DMS 273 (cell line): ENCODE measurements at regions not wholly inside any gene's neighbourhood (a gene's known extent, or its start where the extent isn't known, plus 50 kb on each side); places are given as distances from the start of the nearest gene placed in this dataset.
"Not testable (repeated sequence)": the region's sequence is repeated elsewhere in the genome, so short reads cannot be mapped to it uniquely, and the experiment has no call there.

ENCODE experiments used
- DNase-seq: peaks from one replicate; lab custom pipeline; 2025; ENCODE audit not compliant: unreplicated experiment; lab: John Stamatoyannopoulos, UW

DNA sequence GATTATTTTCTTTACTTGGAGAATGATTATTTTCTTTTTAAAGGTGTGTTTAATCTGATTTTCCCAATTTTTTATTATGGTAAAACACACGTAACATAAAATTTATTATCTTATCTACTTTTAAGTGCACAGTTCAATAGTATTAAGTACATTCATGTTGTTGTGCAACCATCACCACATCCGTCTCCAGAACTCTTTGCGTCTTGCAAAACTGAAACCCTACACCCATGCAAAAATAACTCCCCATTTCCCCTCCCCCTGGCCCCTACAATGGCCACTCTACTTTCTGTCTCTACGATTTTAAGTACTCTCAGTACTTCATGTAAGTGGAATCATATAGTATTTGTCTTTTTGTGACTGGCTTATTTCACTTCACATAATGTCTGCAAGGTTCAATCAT, 230.7 kb downstream of the SATB1 start:
- no peak for DNase-seq

DNA sequence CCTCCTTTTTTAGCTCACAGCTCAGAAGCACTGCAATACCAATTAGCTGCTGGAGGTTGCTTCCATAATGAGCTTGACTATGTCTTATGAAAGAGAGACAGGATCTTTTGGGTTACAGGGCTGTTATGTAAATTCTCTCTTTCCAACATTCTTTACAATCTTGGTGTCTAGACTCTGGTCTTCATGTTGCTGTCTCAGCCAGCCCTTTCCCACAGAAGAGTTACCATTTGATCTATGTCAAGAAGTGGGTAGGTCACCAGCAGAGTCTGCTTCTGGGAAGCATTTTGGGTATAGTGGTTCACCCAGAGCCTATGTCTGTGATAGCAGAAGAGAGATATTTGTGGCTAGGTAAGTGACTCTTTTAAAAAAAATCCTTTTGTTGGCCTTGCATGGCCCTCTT, 234.5 kb downstream of the SATB1 start:
- no peak for DNase-seq

DNA sequence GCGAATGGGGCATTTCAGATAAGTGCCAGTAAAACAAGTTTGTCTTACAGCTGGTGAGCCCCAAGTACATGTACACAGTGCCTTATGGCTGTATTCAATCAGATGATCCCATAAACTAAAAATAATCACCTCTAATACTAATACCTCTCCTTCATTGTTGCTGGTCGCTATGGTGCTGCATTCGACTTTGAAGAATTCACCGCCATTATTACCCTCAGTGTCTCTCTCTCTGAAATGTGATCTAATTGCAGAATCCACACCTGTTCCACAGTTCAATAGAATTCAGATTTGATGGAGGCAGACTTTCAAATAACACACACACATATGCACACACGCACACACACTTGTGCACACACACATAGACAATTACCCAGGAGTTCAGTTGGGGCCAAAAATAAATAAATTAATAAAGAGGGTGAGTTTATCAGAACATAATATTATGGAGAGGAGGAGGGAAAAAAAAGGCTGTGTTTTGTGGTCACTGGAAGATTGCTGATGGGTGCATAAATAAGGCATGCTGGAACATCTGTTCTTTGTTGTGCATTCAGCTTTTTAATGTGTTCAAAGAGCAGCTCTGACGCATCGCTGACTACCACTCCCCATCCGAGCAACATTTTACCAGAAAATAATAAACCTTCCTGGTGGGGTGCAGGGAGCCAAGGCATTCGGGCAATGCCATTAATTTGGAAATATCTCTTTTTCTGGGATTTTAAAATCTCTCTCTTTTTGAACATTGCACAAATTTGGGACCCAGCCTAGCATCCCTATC, 235.7 kb downstream of the SATB1 start:
- peak; percentile 24 for DNase-seq

DNA sequence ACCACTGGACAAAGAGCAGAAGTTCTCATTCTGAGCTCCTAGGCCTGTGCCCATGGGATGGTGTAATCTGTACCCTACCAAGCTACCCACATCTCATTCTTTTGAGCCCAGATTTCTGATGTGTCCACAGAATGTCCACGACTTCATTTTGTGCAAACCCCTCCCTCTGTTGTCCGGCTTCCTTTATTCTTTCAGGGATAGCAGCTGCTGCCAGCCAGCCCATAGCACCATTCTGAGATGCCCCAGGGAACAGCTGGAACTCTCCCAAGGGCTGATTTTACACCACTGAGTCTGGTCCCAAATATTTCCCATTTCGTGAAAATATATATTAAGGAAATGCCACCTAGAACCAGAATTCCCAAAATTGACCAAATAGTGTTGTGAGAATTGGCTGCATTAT, 236.6 kb downstream of the SATB1 start:
- no peak for DNase-seq

DNA sequence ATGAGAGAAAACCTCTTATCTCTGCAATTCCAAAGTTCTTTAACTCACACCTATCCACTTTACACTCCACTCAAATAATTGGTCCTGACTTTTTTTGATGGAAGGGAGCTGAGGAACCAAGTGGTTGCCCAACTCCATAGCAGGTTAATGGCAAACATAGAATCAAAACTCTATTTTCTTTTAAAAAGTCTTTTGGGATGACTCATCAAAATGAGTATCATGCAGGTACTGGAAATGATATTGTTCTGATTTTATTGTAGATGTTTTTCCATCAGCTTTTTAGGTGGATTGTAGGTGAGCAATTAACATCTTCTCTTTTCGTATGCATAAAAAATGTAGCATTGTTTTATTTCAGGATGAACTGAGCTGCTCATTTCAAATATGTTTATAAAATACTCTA, 239.5 kb downstream of the SATB1 start:
- DNase-seq, result no peak

DNA sequence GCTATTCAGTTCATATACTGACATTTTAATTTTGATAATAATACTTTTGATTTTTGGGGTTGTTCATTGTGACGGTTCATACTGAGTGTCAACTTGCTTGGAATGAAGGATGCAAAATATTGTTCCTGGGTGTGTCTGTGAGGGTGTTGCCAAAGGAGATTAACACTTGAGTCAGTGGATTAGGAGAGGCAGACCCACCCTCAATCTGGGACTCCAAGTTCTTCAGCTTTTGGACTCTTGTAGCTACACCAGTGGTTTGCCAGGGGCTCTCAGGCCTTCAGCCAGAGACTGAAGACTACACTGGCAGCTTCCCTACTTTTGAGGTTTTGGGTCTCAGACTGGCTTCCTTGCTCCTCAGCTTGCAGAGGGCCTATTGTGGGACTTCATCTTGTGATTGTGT, 242.2 kb downstream of the SATB1 start:
- DNase-seq, result not testable (repeated sequence)

DNA sequence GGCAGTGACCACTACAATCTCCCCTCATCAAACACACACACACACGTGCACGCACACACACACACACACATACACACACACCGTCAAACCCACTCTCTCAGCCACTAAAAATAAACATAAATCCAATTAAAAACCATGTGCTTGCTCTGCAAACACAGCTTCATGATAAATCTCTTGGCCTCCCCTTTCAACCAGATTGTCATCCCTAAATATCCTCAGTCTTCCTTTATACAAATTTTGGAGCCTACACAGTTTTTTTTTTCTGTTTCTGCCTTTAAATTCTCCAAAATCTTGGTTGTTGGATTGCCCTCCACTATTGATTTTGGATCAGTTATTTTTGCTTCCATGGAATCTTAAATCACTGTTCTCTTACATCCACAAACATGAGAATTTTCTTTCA, 245.6 kb downstream of the SATB1 start:
- DNase-seq, result no peak

DNA sequence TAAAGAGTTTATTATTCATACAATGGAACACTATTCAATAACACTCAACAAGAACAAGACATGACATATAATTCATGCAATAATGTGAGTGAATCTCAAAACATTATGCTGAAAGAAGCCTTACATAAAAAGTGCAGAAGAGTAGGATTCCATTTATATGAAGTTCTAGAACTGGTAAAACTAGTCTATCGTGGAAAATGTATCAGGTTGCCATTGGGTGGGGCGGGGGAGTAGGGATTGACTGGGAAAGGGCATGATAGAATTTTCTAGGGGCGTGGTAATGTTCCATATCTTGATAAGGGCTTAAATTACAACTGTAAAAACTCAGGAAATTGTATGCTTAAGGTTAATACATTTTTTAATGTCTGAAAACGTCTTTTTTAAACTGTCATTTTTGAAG, 247.9 kb downstream of the SATB1 start:
- DNase-seq, result no peak

DNA sequence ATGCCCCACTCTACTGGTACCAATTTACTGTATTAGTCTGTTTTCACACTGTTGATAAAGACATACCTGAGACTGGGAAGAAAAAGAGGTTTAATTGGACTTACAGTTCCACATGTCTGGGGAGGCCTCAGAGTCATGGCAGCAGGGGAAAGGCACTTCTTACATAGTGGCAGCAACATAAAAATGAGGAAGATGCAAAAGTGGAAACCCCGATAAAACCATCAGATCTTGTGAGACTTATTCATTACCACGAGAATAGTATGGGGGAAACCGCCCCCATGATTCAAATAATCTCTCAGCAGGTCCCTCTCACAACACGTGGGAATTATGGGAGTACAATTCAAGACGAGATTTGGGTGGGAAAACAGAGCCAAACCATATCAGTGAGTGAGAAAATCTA, 251.2 kb downstream of the SATB1 start:
- not testable (repeated sequence) for DNase-seq

DNA sequence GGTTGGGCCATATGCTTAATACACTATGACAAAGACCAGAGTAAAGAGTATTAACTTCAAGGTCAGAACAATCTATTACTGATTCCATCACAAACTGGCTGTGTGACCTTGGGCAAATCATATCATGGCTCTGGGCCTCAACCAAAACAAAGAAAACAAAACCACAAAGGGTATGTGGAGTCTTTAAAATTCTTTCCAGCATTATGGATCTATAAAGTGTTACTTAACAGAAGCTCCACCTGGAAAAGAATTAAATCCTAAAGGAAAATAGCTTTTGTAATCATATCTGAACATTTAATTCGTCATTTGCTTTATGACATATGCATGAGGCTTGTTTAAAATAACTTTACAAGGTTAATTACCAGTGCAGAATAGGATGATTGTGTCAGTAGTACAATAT, 265.5 kb downstream of the SATB1 start:
- DNase-seq, result no peak

DNA sequence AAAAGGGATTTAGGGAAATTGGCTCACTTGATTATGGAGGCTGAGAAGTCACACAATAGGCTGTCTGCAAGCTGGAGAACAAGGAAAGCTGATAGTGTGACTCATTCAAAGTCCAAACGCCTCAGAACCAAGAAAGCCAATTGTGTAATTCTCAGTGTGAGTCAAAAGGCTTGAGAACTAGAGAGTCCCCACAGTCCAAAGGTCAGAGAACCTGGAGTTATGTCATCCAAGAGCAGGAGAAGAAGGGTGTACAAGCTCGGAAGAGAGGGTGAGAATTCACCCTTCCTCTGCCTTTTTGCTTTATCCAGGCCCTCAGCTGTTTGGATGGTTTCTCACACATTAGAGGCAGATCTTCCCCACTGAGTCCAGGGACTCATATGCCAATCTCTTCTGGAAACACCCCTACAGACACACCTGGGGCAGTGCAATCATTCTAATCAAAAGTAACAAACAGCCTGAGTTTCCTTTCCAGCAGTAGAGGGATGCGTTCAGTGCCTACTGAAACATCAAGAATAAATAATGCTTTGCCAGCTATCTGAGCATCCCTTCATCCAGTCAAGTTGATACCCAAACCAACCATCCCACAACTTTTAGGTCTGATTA, 271.5 kb downstream of the SATB1 start:
- no peak for DNase-seq

DNA sequence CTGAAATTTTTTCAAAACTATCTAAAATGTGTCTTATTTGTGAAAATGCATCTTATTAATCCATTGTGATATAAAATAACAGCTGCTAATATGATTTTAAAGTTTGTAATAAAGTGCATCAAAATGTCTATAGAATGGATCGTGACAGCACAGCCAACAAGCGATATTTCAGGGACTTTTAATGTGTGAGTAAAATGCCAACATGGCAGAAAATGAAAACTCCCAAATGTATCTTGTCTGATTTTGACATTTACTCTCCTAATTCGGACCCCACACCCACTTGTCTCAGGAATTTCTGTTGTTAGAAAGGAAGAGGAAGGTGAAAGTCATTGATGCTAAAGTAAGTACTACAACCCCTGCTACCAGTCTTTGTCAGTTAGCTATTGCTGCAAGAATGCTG, 273.9 kb downstream of the SATB1 start:
- DNase-seq, result no peak

DNA sequence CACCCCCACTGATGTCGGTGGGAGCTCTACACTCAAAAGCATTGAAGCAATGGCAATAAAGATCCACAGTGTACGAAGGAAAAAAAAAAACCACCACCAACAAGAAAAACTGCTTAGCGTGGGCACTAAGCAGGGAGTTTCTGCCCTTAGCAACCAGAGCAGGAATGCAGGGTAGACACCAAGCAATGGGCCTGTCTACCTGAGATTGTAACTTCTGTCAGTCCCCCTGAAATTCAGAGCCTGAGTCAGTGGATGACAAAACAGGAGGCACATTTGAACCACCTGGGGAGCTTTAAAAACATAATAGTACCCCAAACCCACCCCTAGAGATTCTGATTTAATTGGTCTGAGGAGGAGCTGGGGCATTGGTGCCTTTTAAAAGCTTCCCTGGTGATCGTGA, 275.2 kb downstream of the SATB1 start:
- no peak for DNase-seq

DNA sequence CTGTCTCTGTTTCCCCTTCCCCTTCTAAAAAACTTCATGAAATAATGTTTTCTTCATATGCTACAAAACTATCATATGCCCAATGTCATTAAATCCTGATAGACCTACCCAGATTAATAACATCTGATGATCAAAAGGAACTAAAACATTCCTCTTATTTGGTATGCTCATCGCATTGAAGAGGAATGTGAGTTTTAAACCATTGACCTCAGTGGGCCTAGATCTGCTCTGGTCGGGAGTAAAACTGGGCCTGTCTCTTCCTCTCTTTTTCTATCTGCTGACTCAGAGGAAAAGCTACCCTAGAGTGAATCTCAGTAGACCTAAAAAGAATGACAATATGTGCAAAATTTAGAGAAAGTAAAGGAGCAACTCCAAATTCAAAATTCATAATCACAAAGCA, 275.8 kb downstream of the SATB1 start:
- no peak for DNase-seq

DNA sequence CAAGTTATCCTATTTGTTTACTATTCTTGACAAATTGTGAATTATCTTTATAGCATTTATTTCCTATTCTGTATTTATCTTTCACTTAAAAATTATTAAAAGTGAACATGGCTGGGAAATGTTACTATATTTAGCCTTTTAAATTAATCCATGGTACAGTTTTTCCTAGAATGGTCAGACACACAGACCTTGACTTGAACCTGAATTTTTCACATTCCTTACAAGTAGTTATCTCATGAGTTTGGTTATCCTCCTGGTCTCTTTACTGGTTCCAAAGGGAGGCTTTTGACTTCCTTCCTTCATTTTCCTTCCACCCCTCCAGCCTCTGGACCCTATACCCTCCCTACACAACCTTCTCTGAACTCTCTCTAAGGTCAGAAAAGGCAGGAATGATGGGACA, 280.6 kb downstream of the SATB1 start:
- DNase-seq, result no peak

DNA sequence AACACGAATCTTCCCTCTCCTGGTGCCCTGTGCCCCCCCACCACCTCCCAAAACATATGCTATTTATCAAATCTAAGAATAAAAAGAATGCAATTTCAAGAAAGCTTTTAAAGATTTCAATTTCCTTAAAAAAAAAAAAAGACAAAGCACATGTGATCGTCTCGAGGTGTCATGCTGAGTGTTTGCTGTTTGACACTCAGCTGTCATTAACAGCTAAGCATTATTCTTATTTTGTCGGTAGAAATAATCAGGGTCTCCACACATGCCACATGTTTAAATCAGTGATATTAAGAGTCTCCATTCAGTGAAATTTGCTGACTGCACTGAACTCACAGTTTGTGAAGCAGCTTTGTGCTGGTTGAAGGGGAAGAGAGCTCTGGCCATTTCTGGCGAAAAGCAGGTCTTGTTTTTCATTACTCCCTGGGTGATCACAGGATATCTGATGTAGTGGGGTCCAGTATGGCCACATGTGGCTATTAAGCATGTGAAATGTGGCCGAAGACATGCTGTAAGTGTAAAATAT, 281.8 kb downstream of the SATB1 start:
- no peak for DNase-seq

DNA sequence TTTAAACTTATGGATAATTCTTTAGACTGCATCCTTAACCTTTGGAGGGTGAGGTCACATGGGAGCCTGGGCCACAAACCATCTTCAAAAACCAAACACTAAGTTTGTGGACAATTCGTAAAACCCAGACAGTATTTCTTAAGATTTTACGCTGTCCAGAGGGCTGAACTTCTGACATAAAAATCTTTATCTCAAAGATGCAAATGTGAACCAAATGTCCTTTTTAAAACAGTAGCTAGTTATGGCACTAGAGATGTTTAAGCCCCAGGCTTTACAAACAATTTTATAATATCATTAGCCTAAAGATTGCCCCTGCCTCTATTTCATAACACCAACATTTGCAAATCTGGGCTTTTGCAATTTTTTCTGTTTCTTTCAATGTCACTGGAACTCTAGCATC, 287.2 kb downstream of the SATB1 start:
- no peak for DNase-seq

DNA sequence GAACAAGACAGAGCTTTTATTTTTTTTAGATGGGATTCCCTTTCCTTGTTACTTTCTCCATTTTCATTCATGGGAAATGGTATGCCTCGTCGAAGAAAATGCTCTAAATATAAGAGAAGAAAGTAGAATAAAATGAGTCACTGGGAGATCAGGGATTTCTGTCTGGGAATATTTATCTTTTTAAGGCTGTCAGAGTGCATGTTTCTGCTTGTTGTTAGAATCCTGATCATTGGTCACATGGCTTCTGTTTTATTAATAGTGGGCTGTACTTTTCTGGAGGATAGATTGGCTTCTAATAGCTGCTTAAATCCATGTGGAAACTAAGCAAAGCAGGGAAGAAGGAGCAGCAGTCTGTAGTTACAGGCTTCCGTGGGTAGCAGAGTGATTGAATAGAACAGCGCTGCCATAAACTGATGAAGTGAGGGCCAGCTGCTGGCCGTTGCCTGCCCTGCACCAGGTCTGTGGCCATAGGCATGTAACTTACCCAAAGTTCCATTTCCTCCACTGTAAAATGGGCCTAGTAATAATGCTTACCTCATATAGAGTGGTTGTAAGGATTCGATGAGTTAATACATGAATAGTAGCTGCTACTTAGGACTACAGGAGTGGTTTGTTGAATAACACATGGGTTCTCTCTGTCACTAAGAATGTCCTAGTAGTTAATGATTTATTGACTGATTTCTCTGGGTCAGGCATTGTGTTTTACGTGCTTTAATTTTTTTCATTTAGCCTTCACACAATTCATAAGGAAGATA, 289.9 kb downstream of the SATB1 start:
- DNase-seq, result no peak

DNA sequence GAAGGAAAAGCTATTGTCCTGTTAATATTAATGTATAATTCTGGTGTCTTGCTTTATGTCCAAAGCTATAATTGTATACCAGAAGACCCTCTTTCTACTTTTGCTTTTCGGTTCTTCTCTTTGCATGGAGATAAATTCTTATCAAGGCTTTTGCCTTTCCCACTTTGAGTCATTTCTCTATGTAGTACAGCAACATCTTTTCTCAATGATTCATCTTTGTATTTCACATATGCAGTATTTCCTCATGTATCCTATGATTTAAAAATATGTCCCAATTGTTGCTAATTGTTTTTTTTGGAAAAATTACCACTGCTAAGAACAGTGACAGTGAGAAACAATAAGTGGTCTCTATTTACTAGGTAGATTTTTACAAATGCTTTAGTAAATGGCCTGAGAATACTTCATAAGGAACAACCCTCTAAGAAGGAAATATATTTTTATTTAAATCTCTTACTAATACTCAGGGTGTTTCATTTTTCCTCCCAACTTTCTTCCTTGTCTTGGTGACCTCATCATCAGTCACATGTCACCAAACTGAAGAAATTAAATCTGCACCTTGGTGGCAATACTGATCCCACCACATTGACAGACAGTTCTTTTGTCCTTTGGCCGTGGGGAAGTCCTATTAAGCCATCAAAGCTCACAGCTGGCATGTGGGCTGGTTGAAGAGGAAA, 290.6 kb downstream of the SATB1 start:
- DNase-seq, result no peak

DNA sequence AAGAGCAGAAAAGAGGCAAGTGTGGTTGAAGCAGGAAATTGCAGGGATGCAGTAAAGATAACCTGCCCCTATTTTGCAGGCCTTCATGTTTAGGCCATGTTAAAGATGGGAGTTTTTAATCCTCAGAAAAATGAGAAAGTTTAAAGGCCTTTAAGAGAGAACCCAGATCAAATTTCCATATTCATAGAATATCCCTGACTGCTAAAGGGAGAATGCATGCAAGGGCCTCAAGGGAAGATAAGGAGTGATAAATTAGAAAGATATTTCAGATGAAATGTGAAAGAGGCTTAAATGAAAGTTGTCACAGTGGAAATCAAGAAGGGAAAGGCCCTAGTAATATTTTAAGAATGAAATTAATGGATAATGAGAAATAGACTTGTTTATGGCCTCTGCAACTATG, 292.1 kb downstream of the SATB1 start:
- DNase-seq, result no peak

DNA sequence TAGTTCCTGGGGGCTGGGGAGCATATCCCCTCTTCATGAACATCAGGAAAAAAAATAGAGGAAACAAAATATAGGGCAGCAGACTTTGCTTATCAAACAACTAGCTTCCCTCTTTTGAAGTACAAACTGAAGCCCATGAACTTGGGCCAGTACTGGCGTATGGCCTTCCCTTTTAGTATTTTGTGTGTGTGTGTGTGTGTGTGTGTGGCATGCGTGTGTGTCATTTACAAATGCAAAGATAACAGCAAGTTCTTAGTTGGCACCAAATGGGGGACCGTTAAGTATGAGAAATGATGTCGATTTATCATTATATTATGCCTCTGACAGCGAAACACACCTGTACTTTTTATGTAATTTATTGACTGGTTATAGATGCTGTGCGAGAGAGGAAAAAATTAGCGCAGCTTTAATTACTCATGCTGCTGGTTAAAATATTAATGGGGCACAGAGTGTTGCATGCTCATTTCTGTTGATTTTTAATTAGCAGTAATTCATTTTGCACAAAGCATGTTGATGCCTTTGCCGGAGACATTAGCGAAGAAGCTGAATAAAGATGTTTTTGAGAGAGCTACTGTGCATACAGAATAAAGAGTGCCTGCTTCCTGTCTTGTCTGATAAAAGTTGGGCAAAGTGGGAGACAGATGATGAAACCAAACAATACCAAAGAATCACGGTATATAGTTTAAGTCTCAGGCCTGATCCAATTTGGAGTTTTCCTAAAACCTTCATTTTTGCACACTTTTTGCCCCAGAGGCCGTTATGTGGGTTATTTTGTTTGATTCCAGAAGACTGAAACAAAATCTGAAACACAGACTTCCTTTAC, 297.1 kb downstream of the SATB1 start:
- DNase-seq, result no peak
